A549 (cell line): ENCODE measurements at regions not wholly inside any gene's neighbourhood (a gene's known extent, or its start where the extent isn't known, plus 50 kb on each side); places are given as distances from the start of the nearest gene placed in this dataset.

Experiments
- ATAC-seq, 2 experiments: fragments of 200-7000 bp in 1 of 2; fragments of >200 bp in 1 of 2; cut with Nextera tagmentation in 1 of 2; cut with Tn5 transposase in 1 of 2; 3 replicates each; pipeline versions ENCODE4 v1.8.0 to v1.9.1; 2018 to 2020; ENCODE audit warnings: mild to moderate bottlenecking in 1 of 2, moderate library complexity in 1 of 2
- CTCF ChIA-PET: fragments of 300-600 bp; sonication (Branson Sonifier 250); formaldehyde crosslinking; extraction: SDS; loops from one replicate; lab custom pipeline; 2021; ENCODE audit warnings: antibody characterized with exemption, inconsistent platforms; lab: Yijun Ruan, JAX
- POLR2A ChIA-PET: fragments of 350-600 bp; formaldehyde crosslinking; extraction: SDS; loops from one replicate; lab custom pipeline; 2021; ENCODE audit warnings: antibody characterized with exemption, inconsistent platforms; lab: Yijun Ruan, JAX
- DNase-seq, 2 experiments: peaks; one replicate each; pipeline versions ENCODE4 v3.0.0 to v3.0.0-alpha.2; 2011 to 2016; ENCODE audit warnings: low read depth in 1 of 2, low spot score in 1 of 2
- FAIRE-seq: peaks from 2 replicates; lab custom pipeline; 2011; peaks lifted over from hg19 to GRCh38; lab: Jason Lieb, UNC
- H3K27ac ChIP-seq, 2 experiments: fragments of >200 bp; sonication (Bioruptor Twin); formaldehyde crosslinking; 3 replicates each; pipeline ENCODE4 v1.5.1; 2016 to 2017
- H3K4me1 ChIP-seq: fragments of >200 bp; sonication (Bioruptor Twin); formaldehyde crosslinking; 3 replicates; pipeline ENCODE4 v1.6.1; 2016
- H3K4me2 ChIP-seq: fragments of >200 bp; sonication (Bioruptor Twin); formaldehyde crosslinking; 3 replicates; pipeline ENCODE4 v1.6.1; 2016
- H3K4me3 ChIP-seq: fragments of >200 bp; sonication (Bioruptor Twin); formaldehyde crosslinking; 3 replicates; pipeline ENCODE4 v1.5.1; 2016
- H3K9me3 ChIP-seq: fragments of >200 bp; sonication (Bioruptor Twin); formaldehyde crosslinking; 3 replicates; pipeline ENCODE4 v1.6.1; 2016
- CHD4 ChIP-seq: fragments of 200-600 bp; sonication (generic); IDR thresholded peaks from 2 replicates; pipeline ENCODE4 v1.6.1; 2016; ENCODE audit warnings: antibody characterized with exemption, mild to moderate bottlenecking, borderline replicate concordance
- CTCF ChIP-seq: fragments of >200 bp; sonication (Bioruptor Twin); formaldehyde crosslinking; IDR thresholded peaks from 3 replicates; pipeline ENCODE4 v1.5.1; 2016
- EHF ChIP-seq: fragments of 250-450 bp; sonication (Bioruptor Pico); IDR thresholded peaks from 2 replicates; pipeline ENCODE4 v1.5.0; 2020; ENCODE audit warnings: mild to moderate bottlenecking
- EP300 ChIP-seq, 2 experiments: fragments of >200 bp; sonication (Bioruptor Twin); formaldehyde crosslinking; IDR thresholded peaks; 2 replicates in 1 of 2; 3 replicates in 1 of 2; pipeline ENCODE4 v1.6.1; 2016 to 2017
- FOXS1 ChIP-seq: fragments of 250-450 bp; sonication (Bioruptor Pico); IDR thresholded peaks from 2 replicates; pipeline ENCODE4 v1.5.0; 2020; ENCODE audit warnings: mild to moderate bottlenecking, moderate library complexity
- JUNB ChIP-seq: fragments of >200 bp; sonication (Bioruptor Twin); formaldehyde crosslinking; IDR thresholded peaks from 2 replicates; pipeline ENCODE4 v1.6.1; 2016
- MAFK ChIP-seq: fragments of 450-650 bp; IDR thresholded peaks from 2 replicates; pipeline ENCODE4 v1.6.1; 2014; ENCODE audit not compliant: partially characterized antibody
- MAX ChIP-seq: IDR thresholded peaks from 2 replicates; pipeline ENCODE4 v1.6.1; 2012
- NPAS2 ChIP-seq: fragments of 250-450 bp; sonication (Bioruptor Pico); IDR thresholded peaks from 2 replicates; pipeline ENCODE4 v1.8.0; 2022; ENCODE audit warnings: mild to moderate bottlenecking, moderate library complexity, borderline replicate concordance
- PBX3 ChIP-seq: IDR thresholded peaks from 2 replicates; pipeline ENCODE4 v1.6.1; 2012
- POLR2A ChIP-seq: IDR thresholded peaks from 2 replicates; pipeline ENCODE4 v1.6.1; 2012; ENCODE audit warnings: mild to moderate bottlenecking, low read length
- POLR2AphosphoS2 ChIP-seq: conservative IDR thresholded peaks from 2 replicates; pipeline ENCODE4 v1.6.1; 2012; ENCODE audit warnings: low read length, improper control_type of control experiment, inconsistent platforms
- RAD21 ChIP-seq, 2 experiments: fragments of >200 bp in 1 of 2; sonication (Bioruptor Twin) in 1 of 2; formaldehyde crosslinking in 1 of 2; IDR thresholded peaks in 1 of 2; conservative IDR thresholded peaks in 1 of 2; 2 replicates in 1 of 2; 3 replicates in 1 of 2; pipeline ENCODE4 v1.6.1; 2012 to 2018; ENCODE audit warnings: inconsistent platforms in 1 of 2
- REST ChIP-seq: fragments of 200-600 bp; sonication (generic); IDR thresholded peaks from 2 replicates; pipeline ENCODE4 v1.6.1; 2016; ENCODE audit warnings: antibody characterized with exemption, mild to moderate bottlenecking, moderate library complexity
- RNF2 ChIP-seq: fragments of 200-600 bp; sonication (generic); IDR thresholded peaks from 2 replicates; pipeline ENCODE4 v1.6.1; 2016; ENCODE audit warnings: low read depth, mild to moderate bottlenecking, antibody characterized with exemption, moderate library complexity, borderline replicate concordance
- SMC3 ChIP-seq: fragments of >200 bp; sonication (Bioruptor Twin); formaldehyde crosslinking; IDR thresholded peaks from 3 replicates; pipeline ENCODE4 v1.6.1; 2018; ENCODE audit warnings: inconsistent platforms
- ZFP36 ChIP-seq: fragments of 450-650 bp; IDR thresholded peaks from 2 replicates; pipeline ENCODE4 v1.6.1; 2014; ENCODE audit warnings: borderline replicate concordance; ENCODE audit not compliant: partially characterized antibody
- ZNF302 ChIP-seq: fragments of 250-450 bp; sonication (Bioruptor Pico); IDR thresholded peaks from 2 replicates; pipeline ENCODE4 v1.9.0; 2021; ENCODE audit warnings: inconsistent platforms, mild to moderate bottlenecking, moderate library complexity
- WGBS: methylation state at CpG from one replicate; pipeline ENCODE4 v1.1.6; 2017; ENCODE audit errors: missing lambda C conversion rate; 5-methylcytosine and 5-hydroxymethylcytosine counted together
- TF ChIP-seq, protein P1 (sequence below): fragments of 250-450 bp; sonication (Bioruptor Pico); IDR thresholded peaks from 2 replicates; pipeline ENCODE4 v1.5.0; 2020; ENCODE audit warnings: low read depth, mild to moderate bottlenecking, moderate library complexity
- TF ChIP-seq, protein P2 (sequence below): fragments of >200 bp; sonication (Bioruptor Twin); formaldehyde crosslinking; IDR thresholded peaks from 2 replicates; pipeline ENCODE4 v1.6.1; 2016

DNA sequence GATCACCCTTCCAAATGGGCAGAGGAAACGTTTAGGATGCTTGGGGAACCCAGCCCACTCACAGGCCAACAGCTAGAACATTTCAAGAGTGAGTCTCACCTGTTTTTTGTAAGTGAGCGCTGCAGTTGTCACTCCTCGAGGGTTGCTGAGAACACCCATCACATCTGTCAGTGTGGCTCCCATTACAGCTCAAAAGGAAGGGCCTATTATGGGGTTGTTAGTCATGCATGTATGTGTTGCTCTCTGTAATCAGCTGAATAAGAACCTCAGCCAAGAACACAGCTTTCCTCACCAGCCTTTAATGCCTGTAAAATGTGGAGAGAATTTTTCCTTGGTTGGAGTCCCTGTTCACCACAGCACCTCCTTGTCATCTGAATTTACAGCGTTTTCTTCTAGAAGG is 196.3 kb upstream of the KLF4 start:
- no peak for TF ChIP-seq ZNF302 (CRISPR knock-in tag)
- TF ChIP-seq EP300 (IDR thresholded peaks at IDR 0.05) = no peak
- TF ChIP-seq REST = no peak
- TF ChIP-seq ZFP36 = no peak
- TF ChIP-seq, all 56 proteins: peak for 0
- Histone ChIP-seq H3K4me2 (no peak overlapping the region), H3K4me1 (no peaks in the 10 kb centered on the region), H3K27ac (no peak overlapping the region), H3K9me3 (no peaks in the 10 kb centered on the region), H3K4me3 (no peak overlapping the region)
- DNase-seq (no peak), ATAC-seq (no peak), FAIRE-seq (no peak)
- WGBS = 63% methylated on average over 4 of the region's 4 CpGs
- CTCF ChIA-PET = interaction anchor here (0.9 to 1.1 kb wide), 2 partner anchors 14 to 15 kb away, joined by 3 read pairs; no protein-coding TSS in a partner anchor
- POLR2A ChIA-PET = no interaction called here

GRCh38 chr9:107685376-107685775 is 195.8 kb upstream of the KLF4 start:
- TF ChIP-seq CHD4 (no peak), EHF (CRISPR knock-in tag) (no peak), MAX (no peak), EP300 (IDR thresholded peaks at IDR 0.05) (no peak), NPAS2 (no peak), JUNB (no peak), RNF2 (no peak), CTCF (no peak), REST (no peak), FOXS1 (CRISPR knock-in tag) (no peak), POLR2AphosphoS2 (no peak), SMC3 (no peak), ZFP36 (no peak), PBX3 (no peak), RAD21 (conservative IDR thresholded peaks at IDR 0.05 in 1 of 2, IDR thresholded peaks at IDR 0.05 in 1 of 2) (no peak), POLR2A (no peak), MAFK (no peak)
- TF ChIP-seq, protein P1, sequence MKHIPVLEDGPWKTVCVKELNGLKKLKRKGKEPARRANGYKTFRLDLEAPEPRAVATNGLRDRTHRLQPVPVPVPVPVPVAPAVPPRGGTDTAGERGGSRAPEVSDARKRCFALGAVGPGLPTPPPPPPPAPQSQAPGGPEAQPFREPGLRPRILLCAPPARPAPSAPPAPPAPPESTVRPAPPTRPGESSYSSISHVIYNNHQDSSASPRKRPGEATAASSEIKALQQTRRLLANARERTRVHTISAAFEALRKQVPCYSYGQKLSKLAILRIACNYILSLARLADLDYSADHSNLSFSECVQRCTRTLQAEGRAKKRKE (CRISPR knock-in tag) = no peak
- TF ChIP-seq, protein P2, sequence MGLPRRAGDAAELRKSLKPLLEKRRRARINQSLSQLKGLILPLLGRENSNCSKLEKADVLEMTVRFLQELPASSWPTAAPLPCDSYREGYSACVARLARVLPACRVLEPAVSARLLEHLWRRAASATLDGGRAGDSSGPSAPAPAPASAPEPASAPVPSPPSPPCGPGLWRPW = no peak
- 90% methylated on average over 3 of the region's 3 CpGs for WGBS
- Histone ChIP-seq H3K27ac (no peak overlapping the region), H3K4me3 (no peak overlapping the region), H3K4me1 (no peaks in the 10 kb centered on the region), H3K9me3 (no peaks in the 10 kb centered on the region), H3K4me2 (no peak overlapping the region)
- ATAC-seq (no peak), DNase-seq (no peak), FAIRE-seq (peak; percentile 51)
- POLR2A ChIA-PET = no interaction called here
- CTCF ChIA-PET = interaction anchor here (0.6 to 1.1 kb wide), 4 partner anchors 8 to 221 kb away, joined by 3 read pairs; no protein-coding TSS in a partner anchor
